GM12864 (cell line): ENCODE measurements at regions not wholly inside any gene's neighbourhood (a gene's known extent, or its start where the extent isn't known, plus 50 kb on each side); places are given as distances from the start of the nearest gene placed in this dataset.

Experiments used
- DNase-seq: peaks from one replicate; pipeline ENCODE4 v3.0.0-alpha.2; 2011; ENCODE audit warnings: low read depth
- H3K4me3 ChIP-seq: 2 replicates; pipeline ENCODE4 v1.5.1; 2011; ENCODE audit warnings: mild to moderate bottlenecking, low read depth, low read length, control low read depth
- CTCF ChIP-seq: IDR thresholded peaks from 2 replicates; pipeline ENCODE4 v1.5.1; 2011; ENCODE audit warnings: low read depth, mild to moderate bottlenecking, moderate library complexity, low read length, control low read depth, inconsistent platforms; ENCODE audit errors: missing control alignments

GRCh38 chr13:102993348-102993747, 72.9 kb downstream of the SLC10A2 start:
- H3K4me3 ChIP-seq = no peak overlapping the region
- TF ChIP-seq CTCF = no peak
- DNase-seq = no peak

DNA sequence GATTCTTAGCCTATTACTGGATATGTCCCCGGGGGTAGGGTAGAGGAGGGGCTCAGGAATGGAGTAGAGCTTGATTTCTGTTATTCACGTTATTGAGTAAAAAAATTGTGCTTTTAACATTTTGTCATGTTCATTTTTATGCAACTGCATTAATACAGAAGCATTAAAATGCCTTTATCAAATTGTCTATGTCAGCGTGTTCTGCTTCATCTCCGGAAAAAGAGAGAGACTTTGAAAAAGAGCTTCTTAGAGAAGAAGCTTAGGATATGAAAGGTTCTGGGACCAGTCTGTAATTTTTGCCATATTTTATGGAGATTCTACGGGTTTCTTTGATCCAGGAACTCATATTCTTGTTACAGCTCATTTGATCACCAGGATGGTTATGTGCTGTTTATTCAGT, 82.0 kb downstream of the SLC10A2 start:
- DNase-seq = no peak
- no peak overlapping the region for H3K4me3 ChIP-seq
- TF ChIP-seq CTCF = no peak

GRCh38 chr13:102983496-102983895, 82.7 kb downstream of the SLC10A2 start:
- DNase-seq = no peak
- TF ChIP-seq CTCF = no peak

DNA sequence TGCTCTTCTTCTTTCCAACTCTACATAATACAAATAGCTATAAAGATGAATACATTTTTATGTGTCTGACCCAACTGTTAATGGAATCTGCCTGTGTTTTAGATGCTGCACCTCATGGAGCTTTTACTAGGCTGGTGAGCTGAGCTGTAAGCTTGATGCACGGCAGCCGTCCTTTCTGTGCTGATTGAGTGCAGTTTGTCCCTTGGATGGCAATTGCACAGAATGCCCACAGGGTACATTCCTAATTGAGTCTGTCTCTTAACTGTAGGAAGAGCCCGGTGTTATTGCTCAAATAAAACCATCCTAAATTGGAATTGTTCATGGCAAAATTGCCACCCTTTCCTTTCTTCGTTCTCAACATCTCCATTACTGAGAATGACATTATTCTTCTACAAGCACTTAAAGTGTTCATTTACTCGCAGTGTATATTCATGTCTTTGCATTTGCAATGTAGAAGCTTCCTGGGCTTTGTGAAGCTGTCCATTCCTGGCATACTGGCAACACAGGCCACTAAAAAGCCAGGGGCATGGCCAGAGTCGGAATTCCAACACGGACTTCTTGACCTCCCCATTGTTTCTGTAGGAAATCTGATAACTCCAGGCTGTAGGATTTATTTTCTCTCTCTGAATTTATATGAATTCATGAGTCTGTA, 85.8 kb downstream of the SLC10A2 start:
- TF ChIP-seq CTCF = no peak
- no peak overlapping the region for H3K4me3 ChIP-seq
- no peak for DNase-seq

More at GRCh38 chr13:102983496-102983895, 82.7 kb downstream of the SLC10A2 start:
- H3K4me3 ChIP-seq = no peak overlapping the region

- no peak overlapping the region for H3K4me3 ChIP-seq
- DNase-seq = no peak
- TF ChIP-seq CTCF = no peak
These were observed 88.0 kb downstream of the SLC10A2 start for GRCh38 chr13:102978168-102978567.

DNA sequence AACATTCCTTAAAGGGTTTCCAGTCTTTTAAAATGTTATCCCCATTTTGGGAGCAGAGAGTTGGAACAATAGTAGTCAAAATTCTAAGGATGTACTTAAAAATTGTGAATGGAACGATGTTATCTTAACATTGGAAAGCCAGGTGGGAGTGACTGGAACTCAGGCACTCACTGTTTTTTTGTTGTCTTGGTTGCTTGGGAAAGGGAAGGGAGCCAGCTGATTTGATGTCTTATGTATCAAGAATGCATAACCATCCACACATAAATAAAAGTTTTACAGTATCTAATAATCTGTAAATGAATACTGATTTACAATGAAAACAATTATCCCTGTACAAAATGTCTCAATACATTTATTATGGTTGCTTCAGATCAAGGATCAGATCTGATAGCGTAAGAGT, 88.7 kb downstream of the SLC10A2 start:
- H3K4me3 ChIP-seq = no peak overlapping the region
- DNase-seq = no peak
- no peak for TF ChIP-seq CTCF
